HG02870 (cell line): ENCODE measurements at regions not wholly inside any gene's neighbourhood (a gene's known extent, or its start where the extent isn't known, plus 50 kb on each side); places are given as distances from the start of the nearest gene placed in this dataset.

Source experiments
- ATAC-seq: cut with Tn5 transposase; IDR thresholded peaks from one replicate; pipeline ENCODE4 v1.9.1; 2021; ENCODE audit warnings: mild to moderate bottlenecking, moderate library complexity; ENCODE audit not compliant: unreplicated experiment

GRCh38 chr17:77439189-77440018 is 298.6 kb downstream of the SEC14L1 start:
- no peak for ATAC-seq

GRCh38 chr17:77440560-77440981 is 299.8 kb downstream of the SEC14L1 start:
- no peak for ATAC-seq

- no peak for ATAC-seq
Observed at GRCh38 chr17:77441130-77441920, 300.6 kb downstream of the SEC14L1 start.

GRCh38 chr17:77441940-77442339 is 301.2 kb downstream of the SEC14L1 start:
- no peak for ATAC-seq

GRCh38 chr17:77442976-77443747 is 302.4 kb downstream of the SEC14L1 start:
- no peak for ATAC-seq

GRCh38 chr17:77443748-77444260 is 303.0 kb downstream of the SEC14L1 start:
- no peak for ATAC-seq

- ATAC-seq: no peak
Observed at GRCh38 chr17:77444628-77444983, 303.8 kb downstream of the SEC14L1 start.

GRCh38 chr17:77444984-77445759 is 304.4 kb downstream of the SEC14L1 start:
- ATAC-seq: no peak

- no peak for ATAC-seq
Observed at GRCh38 chr17:77445760-77446532, 305.2 kb downstream of the SEC14L1 start.

GRCh38 chr17:77446940-77447634 is 306.3 kb downstream of the SEC14L1 start:
- no peak for ATAC-seq

- no peak for ATAC-seq
Observed at GRCh38 chr17:77449373-77449907, 308.7 kb downstream of the SEC14L1 start.

- ATAC-seq: no peak
Observed at GRCh38 chr17:77449908-77450741, 309.4 kb downstream of the SEC14L1 start.

GRCh38 chr17:77450742-77451244 is 310.0 kb downstream of the SEC14L1 start:
- no peak for ATAC-seq

GRCh38 chr17:77451245-77451893 is 310.6 kb downstream of the SEC14L1 start:
- ATAC-seq: peak; percentile 38

GRCh38 chr17:77451894-77452852 is 311.4 kb downstream of the SEC14L1 start:
- no peak for ATAC-seq
